ENCODE measurements at regions not wholly inside any gene's neighbourhood (a gene's known extent, or its start where the extent isn't known, plus 50 kb on each side); places are given as distances from the start of the nearest gene placed in this dataset.
A peak's percentile ranks its signal among the peaks of the same experiment; 100 is the strongest.

DNA sequence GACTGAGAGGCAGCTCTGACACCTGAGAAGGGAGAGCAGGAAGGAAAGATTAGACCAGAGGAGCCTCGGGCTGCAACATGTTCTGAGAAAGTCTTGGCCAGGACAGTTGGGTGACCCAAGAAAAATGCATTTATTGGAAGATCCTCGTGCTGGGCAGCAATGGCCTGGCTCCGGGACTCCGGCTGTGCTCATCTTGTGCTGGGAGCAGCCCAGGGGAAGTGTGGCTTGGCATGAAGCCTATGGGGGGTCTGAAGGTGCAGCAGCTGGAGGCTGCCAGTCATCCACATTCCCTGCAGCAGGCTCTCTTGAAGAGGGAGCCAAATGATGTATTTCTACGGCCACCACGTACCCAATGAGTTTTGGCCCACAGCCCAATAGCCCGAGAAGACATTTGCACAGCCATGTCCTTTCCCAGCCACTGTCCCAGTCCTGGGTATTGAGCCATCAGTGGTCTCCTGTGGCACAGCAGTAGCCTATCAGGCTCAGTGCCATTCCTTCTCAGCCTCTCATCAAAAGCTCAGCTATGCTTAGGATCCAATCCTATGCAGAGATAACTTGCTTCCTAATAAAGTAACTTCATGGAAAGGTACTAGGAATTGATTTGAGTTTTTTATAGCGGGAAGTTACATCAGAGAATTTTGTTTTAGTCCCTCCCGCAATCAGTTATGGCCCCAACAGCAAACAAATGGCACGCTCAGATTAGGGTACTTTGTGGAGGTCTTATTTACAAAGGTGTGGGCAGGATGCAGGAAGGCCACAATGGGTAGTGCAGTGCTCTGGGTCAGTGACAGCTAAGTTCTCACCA, 76.0 kb upstream of the MEDAG start (continued):
- TF ChIP-seq ZBTB7A (tag by site-specific recombination; IDR thresholded peaks at IDR 0.05; ENCODE audit: low read depth) (no peak), BCL11A (tag by site-specific recombination; IDR thresholded peaks at IDR 0.05; ENCODE audit: low read depth) (no peak), GLIS2 (tag by site-specific recombination; IDR thresholded peaks at IDR 0.05) (0 out of 2 replicates have a peak, but pooled peaks have one; percentile 22), MEIS1 (CRISPR knock-in tag; IDR thresholded peaks at IDR 0.05; ENCODE audit: borderline replicate concordance) (no peak), SP7 (tag by site-specific recombination; IDR thresholded peaks at IDR 0.05) (no peak), KLF9 (tag by site-specific recombination; IDR thresholded peaks at IDR 0.05; ENCODE audit: low read depth) (no peak), GLIS1 (tag by site-specific recombination; IDR thresholded peaks at IDR 0.05) (peak; percentile 42), ZNF560 (tag by site-specific recombination; IDR thresholded peaks at IDR 0.05; ENCODE audit: borderline replicate concordance) (no peak), ZNF132 (tag by site-specific recombination; IDR thresholded peaks at IDR 0.05; ENCODE audit: borderline replicate concordance) (peak; percentile 75; the same call in 1 of the 2 replicates), SP3 (tag by site-specific recombination; IDR thresholded peaks at IDR 0.05) (no peak)
- TF ChIP-seq, protein P1, sequence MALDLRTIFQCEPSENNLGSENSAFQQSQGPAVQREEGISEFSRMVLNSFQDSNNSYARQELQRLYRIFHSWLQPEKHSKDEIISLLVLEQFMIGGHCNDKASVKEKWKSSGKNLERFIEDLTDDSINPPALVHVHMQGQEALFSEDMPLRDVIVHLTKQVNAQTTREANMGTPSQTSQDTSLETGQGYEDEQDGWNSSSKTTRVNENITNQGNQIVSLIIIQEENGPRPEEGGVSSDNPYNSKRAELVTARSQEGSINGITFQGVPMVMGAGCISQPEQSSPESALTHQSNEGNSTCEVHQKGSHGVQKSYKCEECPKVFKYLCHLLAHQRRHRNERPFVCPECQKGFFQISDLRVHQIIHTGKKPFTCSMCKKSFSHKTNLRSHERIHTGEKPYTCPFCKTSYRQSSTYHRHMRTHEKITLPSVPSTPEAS (tag by site-specific recombination; IDR thresholded peaks at IDR 0.05), result no peak

DNA sequence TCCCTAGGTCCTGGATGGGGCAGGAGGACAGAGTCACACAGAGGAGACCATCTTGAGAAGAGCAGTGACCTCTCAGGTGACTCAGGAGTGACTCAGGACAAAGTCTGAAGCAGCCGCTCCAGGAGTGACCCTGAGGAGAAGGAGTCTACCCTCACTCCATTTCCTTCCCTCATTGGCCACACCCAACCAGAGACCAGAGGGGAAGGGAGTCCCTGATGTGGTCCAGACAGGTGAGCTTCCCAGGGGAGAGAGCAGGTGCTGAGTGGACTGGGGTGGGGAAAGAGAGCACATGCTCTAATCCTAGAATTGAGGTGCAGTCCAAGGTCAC, 75.5 kb upstream of the MEDAG start:
- peaks cover 21% of the 10 kb centered on the region for H3K4me1 ChIP-seq (ENCODE audit: control insufficient read depth, insufficient read depth, low read length)
- no peak overlapping the region for H3K4me3 ChIP-seq (ENCODE audit: low read depth, low read length)
- TF ChIP-seq SP2 (tag by site-specific recombination; IDR thresholded peaks at IDR 0.05) (no peak), ZNF366 (tag by site-specific recombination; conservative IDR thresholded peaks at IDR 0.05) (no peak), ZNF354C (tag by site-specific recombination; IDR thresholded peaks at IDR 0.05; ENCODE audit: borderline replicate concordance, low read depth) (no peak), ZFP69B (tag by site-specific recombination; IDR thresholded peaks at IDR 0.05) (no peak)
- TF ChIP-seq, protein P2, sequence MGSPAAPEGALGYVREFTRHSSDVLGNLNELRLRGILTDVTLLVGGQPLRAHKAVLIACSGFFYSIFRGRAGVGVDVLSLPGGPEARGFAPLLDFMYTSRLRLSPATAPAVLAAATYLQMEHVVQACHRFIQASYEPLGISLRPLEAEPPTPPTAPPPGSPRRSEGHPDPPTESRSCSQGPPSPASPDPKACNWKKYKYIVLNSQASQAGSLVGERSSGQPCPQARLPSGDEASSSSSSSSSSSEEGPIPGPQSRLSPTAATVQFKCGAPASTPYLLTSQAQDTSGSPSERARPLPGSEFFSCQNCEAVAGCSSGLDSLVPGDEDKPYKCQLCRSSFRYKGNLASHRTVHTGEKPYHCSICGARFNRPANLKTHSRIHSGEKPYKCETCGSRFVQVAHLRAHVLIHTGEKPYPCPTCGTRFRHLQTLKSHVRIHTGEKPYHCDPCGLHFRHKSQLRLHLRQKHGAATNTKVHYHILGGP (tag by site-specific recombination; IDR thresholded peaks at IDR 0.05), result no peak
- TF ChIP-seq, protein P3, sequence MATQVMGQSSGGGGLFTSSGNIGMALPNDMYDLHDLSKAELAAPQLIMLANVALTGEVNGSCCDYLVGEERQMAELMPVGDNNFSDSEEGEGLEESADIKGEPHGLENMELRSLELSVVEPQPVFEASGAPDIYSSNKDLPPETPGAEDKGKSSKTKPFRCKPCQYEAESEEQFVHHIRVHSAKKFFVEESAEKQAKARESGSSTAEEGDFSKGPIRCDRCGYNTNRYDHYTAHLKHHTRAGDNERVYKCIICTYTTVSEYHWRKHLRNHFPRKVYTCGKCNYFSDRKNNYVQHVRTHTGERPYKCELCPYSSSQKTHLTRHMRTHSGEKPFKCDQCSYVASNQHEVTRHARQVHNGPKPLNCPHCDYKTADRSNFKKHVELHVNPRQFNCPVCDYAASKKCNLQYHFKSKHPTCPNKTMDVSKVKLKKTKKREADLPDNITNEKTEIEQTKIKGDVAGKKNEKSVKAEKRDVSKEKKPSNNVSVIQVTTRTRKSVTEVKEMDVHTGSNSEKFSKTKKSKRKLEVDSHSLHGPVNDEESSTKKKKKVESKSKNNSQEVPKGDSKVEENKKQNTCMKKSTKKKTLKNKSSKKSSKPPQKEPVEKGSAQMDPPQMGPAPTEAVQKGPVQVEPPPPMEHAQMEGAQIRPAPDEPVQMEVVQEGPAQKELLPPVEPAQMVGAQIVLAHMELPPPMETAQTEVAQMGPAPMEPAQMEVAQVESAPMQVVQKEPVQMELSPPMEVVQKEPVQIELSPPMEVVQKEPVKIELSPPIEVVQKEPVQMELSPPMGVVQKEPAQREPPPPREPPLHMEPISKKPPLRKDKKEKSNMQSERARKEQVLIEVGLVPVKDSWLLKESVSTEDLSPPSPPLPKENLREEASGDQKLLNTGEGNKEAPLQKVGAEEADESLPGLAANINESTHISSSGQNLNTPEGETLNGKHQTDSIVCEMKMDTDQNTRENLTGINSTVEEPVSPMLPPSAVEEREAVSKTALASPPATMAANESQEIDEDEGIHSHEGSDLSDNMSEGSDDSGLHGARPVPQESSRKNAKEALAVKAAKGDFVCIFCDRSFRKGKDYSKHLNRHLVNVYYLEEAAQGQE (tag by site-specific recombination; IDR thresholded peaks at IDR 0.05), result no peak
- TF ChIP-seq, protein P4, sequence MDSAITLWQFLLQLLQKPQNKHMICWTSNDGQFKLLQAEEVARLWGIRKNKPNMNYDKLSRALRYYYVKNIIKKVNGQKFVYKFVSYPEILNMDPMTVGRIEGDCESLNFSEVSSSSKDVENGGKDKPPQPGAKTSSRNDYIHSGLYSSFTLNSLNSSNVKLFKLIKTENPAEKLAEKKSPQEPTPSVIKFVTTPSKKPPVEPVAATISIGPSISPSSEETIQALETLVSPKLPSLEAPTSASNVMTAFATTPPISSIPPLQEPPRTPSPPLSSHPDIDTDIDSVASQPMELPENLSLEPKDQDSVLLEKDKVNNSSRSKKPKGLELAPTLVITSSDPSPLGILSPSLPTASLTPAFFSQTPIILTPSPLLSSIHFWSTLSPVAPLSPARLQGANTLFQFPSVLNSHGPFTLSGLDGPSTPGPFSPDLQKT (IDR thresholded peaks at IDR 0.05; ENCODE audit: borderline replicate concordance, low read depth, low read length), result no peak
- no peaks in the 10 kb centered on the region for H3K9me3 ChIP-seq (ENCODE audit: control insufficient read depth, insufficient read depth, low read depth, low read length)
- no peak overlapping the region for H3K27ac ChIP-seq (ENCODE audit: extremely low read depth, low read depth, low read length)
- H3K36me3 ChIP-seq (ENCODE audit: control insufficient read depth in 2 of 2, insufficient read depth in 1 of 2, low read length in 2 of 2), result no peaks in the 10 kb centered on the region
- CTCF ChIA-PET, result no interaction called here
- POLR2A ChIA-PET, result no interaction called here

Data from HEK293 (cell line).